K562 (cell line): ENCODE measurements at regions not wholly inside any gene's neighbourhood (a gene's known extent, or its start where the extent isn't known, plus 50 kb on each side); places are given as distances from the start of the nearest gene placed in this dataset.
A peak's percentile ranks its signal among the peaks of the same experiment; 100 is the strongest.

Experiments used
- ARID2 ChIP-seq: fragments of 450-650 bp; IDR thresholded peaks from 2 replicates; pipeline ENCODE4 v1.6.1; 2017; ENCODE audit warnings: antibody characterized with exemption, mild to moderate bottlenecking
- BCLAF1 ChIP-seq, 2 experiments: fragments of 450-650 bp in 1 of 2; IDR thresholded peaks; 2 replicates each; pipeline ENCODE4 v1.6.1; 2011 to 2017; ENCODE audit warnings: low read depth in 2 of 2, antibody characterized with exemption in 1 of 2, borderline replicate concordance in 1 of 2, low read length in 1 of 2, mild to moderate bottlenecking in 1 of 2, mixed read lengths in 1 of 2; ENCODE audit not compliant: control insufficient read depth in 1 of 2
- CBFA2T3 ChIP-seq: fragments of 450-650 bp; IDR thresholded peaks from 2 replicates; pipeline ENCODE4 v1.6.1; 2017
- CC2D1A ChIP-seq: fragments of 450-650 bp; IDR thresholded peaks from 2 replicates; pipeline ENCODE4 v1.6.1; 2017; ENCODE audit warnings: mild to moderate bottlenecking
- HNRNPUL1 ChIP-seq: fragments of 200-400 bp; formaldehyde crosslinking; IDR thresholded peaks from 2 replicates; pipeline ENCODE4 v1.6.1; 2017; ENCODE audit warnings: low read length
- JUND ChIP-seq, 2 experiments: IDR thresholded peaks; 2 replicates in 1 of 2; 3 replicates in 1 of 2; pipeline ENCODE4 v1.6.1; 2011; ENCODE audit warnings: borderline replicate concordance in 2 of 2, low read depth in 2 of 2, low read length in 2 of 2, improper control_type of control experiment in 1 of 2, missing biosample characterization in 1 of 2, missing genetic modification characterization in 1 of 2, missing genetic modification reagents in 1 of 2
- LEF1 ChIP-seq: fragments of 450-650 bp; IDR thresholded peaks from 2 replicates; pipeline ENCODE4 v1.6.1; 2016; ENCODE audit warnings: mild to moderate bottlenecking
- MBD2 ChIP-seq: sonication (generic); IDR thresholded peaks from 2 replicates; pipeline ENCODE4 v1.6.1; 2016; ENCODE audit warnings: low read depth, borderline replicate concordance
- MECOM ChIP-seq: fragments of 250-450 bp; sonication (Bioruptor Pico); IDR thresholded peaks from 2 replicates; pipeline ENCODE4 v1.8.0; 2022; ENCODE audit warnings: inconsistent platforms
- PBX2 ChIP-seq, 2 experiments: IDR thresholded peaks in 1 of 2; conservative IDR thresholded peaks in 1 of 2; 2 replicates each; pipeline ENCODE4 v1.6.1; 2016; ENCODE audit warnings: low read depth in 2 of 2, mild to moderate bottlenecking in 1 of 2, missing compliant biosample characterization in 1 of 2, missing genetic modification characterization in 1 of 2, moderate library complexity in 1 of 2
- PCBP2 ChIP-seq: fragments of 200-400 bp; formaldehyde crosslinking; IDR thresholded peaks from 2 replicates; pipeline ENCODE4 v1.6.1; 2018; ENCODE audit warnings: low read length, low read depth, mild to moderate bottlenecking, moderate library complexity; ENCODE audit not compliant: poor library complexity, severe bottlenecking
- PKNOX1 ChIP-seq: fragments of 450-650 bp; IDR thresholded peaks from 2 replicates; pipeline ENCODE4 v1.6.1; 2016
- PRPF4 ChIP-seq: fragments of 200-400 bp; formaldehyde crosslinking; IDR thresholded peaks from one replicate; pipeline ENCODE4 v1.6.1; 2017; ENCODE audit warnings: low read length, low read depth, mild to moderate bottlenecking; ENCODE audit not compliant: insufficient read depth, poor library complexity, severe bottlenecking
- SMARCA4 ChIP-seq: fragments of 450-650 bp; IDR thresholded peaks from 2 replicates; pipeline ENCODE4 v1.6.1; 2016
- TAL1 ChIP-seq: fragments of 450-650 bp; IDR thresholded peaks from 2 replicates; pipeline ENCODE4 v1.6.1; 2016; ENCODE audit warnings: mild to moderate bottlenecking
- TEAD4 ChIP-seq, 2 experiments: sonication (generic) in 1 of 2; formaldehyde crosslinking in 1 of 2; IDR thresholded peaks; 2 replicates each; pipeline versions ENCODE4 v1.6.1 to v1.8.0; 2012 to 2022; ENCODE audit warnings: borderline replicate concordance in 1 of 2, inconsistent platforms in 1 of 2, low read length in 1 of 2, mild to moderate bottlenecking in 1 of 2, missing genetic modification reagents in 1 of 2
- ZEB2 ChIP-seq: fragments of 450-650 bp; IDR thresholded peaks from 2 replicates; pipeline ENCODE4 v1.6.1; 2016
- ZFX ChIP-seq: sonication (generic); formaldehyde crosslinking; IDR thresholded peaks from 2 replicates; pipeline ENCODE4 v1.8.0; 2022; ENCODE audit warnings: mild to moderate bottlenecking, missing genetic modification reagents, moderate library complexity
- TF ChIP-seq, protein P1 (sequence below): fragments of 450-650 bp; IDR thresholded peaks from 2 replicates; pipeline ENCODE4 v1.6.1; 2016; ENCODE audit warnings: mild to moderate bottlenecking

DNA sequence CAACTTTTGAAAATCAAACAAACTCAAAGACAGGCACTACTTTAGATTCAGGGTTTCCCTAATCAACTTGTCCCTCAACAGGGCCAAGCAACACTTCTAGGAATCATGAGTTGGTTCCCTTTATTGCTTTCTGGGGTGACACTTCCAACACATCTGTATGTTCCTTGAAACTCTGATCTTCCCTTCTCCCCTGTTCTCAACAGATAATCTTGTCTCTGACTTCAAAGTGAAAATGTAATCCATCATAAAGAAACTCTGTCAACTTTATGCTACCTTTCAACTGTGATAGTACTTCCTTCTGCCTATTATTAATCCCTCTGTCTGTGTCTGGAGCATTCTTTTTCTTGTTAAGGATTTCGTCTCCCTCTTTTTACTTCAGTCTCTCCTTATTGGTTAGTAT is 250.1 kb upstream of the MEF2C start (continued):
- TF ChIP-seq PBX2 (CRISPR knock-in tag; IDR thresholded peaks at IDR 0.05; ENCODE audit: low read depth) (peak; percentile 59), PBX2 (tag; conservative IDR thresholded peaks at IDR 0.05; ENCODE audit: low read depth) (peak; percentile 86), PRPF4 (no peak), LEF1 (peak; percentile 100), PKNOX1 (peak; percentile 91), ZEB2 (peak; percentile 87), HNRNPUL1 (no peak), TEAD4 (IDR thresholded peaks at IDR 0.05; ENCODE audit: low read length) (peak; percentile 86), TEAD4 (CRISPR knock-in tag; IDR thresholded peaks at IDR 0.05; ENCODE audit: borderline replicate concordance) (no peak), PCBP2 (no peak), ARID2 (no peak), TAL1 (peak; percentile 88), SMARCA4 (peak; percentile 88), BCLAF1 (IDR thresholded peaks at IDR 0.05; ENCODE audit: borderline replicate concordance in 1 of 2, control insufficient read depth in 1 of 2, low read depth in 2 of 2, low read length in 1 of 2) (no peak), ZFX (no peak), CBFA2T3 (peak; percentile 96), JUND (IDR thresholded peaks at IDR 0.05; ENCODE audit: borderline replicate concordance, low read depth, low read length) (no peak), JUND (tag; IDR thresholded peaks at IDR 0.05; ENCODE audit: borderline replicate concordance, low read depth, low read length) (peak; percentile 30; the same call in 1 of the 3 replicates), MECOM (CRISPR knock-in tag) (peak; percentile 97), MBD2 (peak; percentile 18; the same call in 1 of the 2 replicates), CC2D1A (peak; percentile 88)
- TF ChIP-seq, protein P1, sequence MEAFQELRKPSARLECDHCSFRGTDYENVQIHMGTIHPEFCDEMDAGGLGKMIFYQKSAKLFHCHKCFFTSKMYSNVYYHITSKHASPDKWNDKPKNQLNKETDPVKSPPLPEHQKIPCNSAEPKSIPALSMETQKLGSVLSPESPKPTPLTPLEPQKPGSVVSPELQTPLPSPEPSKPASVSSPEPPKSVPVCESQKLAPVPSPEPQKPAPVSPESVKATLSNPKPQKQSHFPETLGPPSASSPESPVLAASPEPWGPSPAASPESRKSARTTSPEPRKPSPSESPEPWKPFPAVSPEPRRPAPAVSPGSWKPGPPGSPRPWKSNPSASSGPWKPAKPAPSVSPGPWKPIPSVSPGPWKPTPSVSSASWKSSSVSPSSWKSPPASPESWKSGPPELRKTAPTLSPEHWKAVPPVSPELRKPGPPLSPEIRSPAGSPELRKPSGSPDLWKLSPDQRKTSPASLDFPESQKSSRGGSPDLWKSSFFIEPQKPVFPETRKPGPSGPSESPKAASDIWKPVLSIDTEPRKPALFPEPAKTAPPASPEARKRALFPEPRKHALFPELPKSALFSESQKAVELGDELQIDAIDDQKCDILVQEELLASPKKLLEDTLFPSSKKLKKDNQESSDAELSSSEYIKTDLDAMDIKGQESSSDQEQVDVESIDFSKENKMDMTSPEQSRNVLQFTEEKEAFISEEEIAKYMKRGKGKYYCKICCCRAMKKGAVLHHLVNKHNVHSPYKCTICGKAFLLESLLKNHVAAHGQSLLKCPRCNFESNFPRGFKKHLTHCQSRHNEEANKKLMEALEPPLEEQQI, result peak; percentile 87
